Muscle layer of duodenum (tissue), 2 donors: ENCODE measurements at regions not wholly inside any gene's neighbourhood (a gene's known extent, or its start where the extent isn't known, plus 50 kb on each side); places are given as distances from the start of the nearest gene placed in this dataset.
A peak's percentile ranks its signal among the peaks of the same experiment; 100 is the strongest.

Experiments
- H3K27ac ChIP-seq: one replicate; pipeline ENCODE4 v1.7.0; 2013; ENCODE audit warnings: mild to moderate bottlenecking, low read length
- H3K27me3 ChIP-seq: one replicate; pipeline ENCODE4 v1.7.0; 2013; ENCODE audit warnings: low read depth, mild to moderate bottlenecking, control low read depth, low read length
- H3K36me3 ChIP-seq, 2 donors: one replicate each; pipeline ENCODE4 v1.7.0; 2013; ENCODE audit warnings: low read length in 2 of 2, control low read depth in 1 of 2, mild to moderate bottlenecking in 1 of 2; ENCODE audit not compliant: insufficient read depth in 2 of 2, control insufficient read depth in 1 of 2
- H3K4me1 ChIP-seq, 2 donors: one replicate each; pipeline ENCODE4 v1.7.0; 2013; ENCODE audit warnings: low read length in 2 of 2, mild to moderate bottlenecking in 2 of 2, control low read depth in 1 of 2, moderate library complexity in 1 of 2; ENCODE audit not compliant: insufficient read depth in 2 of 2, control insufficient read depth in 1 of 2
- H3K4me3 ChIP-seq, 2 donors: one replicate each; pipeline ENCODE4 v1.7.0; 2013; ENCODE audit warnings: low read length in 2 of 2, low read depth in 1 of 2, mild to moderate bottlenecking in 1 of 2
- H3K9me3 ChIP-seq, 2 donors: one replicate each; pipeline ENCODE4 v1.7.0; 2013; ENCODE audit warnings: low read length in 2 of 2, control low read depth in 1 of 2, mild to moderate bottlenecking in 1 of 2; ENCODE audit not compliant: control insufficient read depth in 1 of 2
- donor health status: healthy.

GRCh38 chr5:56594792-56595191 is 220.6 kb upstream of the MAP3K1 start:
- no peaks in the 10 kb centered on the region for H3K27me3 ChIP-seq
- H3K9me3 ChIP-seq = no peaks in the 10 kb centered on the region
- no peak overlapping the region for H3K4me3 ChIP-seq
- no peaks in the 10 kb centered on the region for H3K36me3 ChIP-seq
- no peaks in the 10 kb centered on the region for H3K4me1 ChIP-seq
- no peak overlapping the region for H3K27ac ChIP-seq

GRCh38 chr5:56591081-56591480 is 224.3 kb upstream of the MAP3K1 start:
- Histone ChIP-seq H3K27me3 (no peaks in the 10 kb centered on the region), H3K4me1 (peaks cover 0 to 5% of the 10 kb centered on the region in 2 donors), H3K36me3 (no peaks in the 10 kb centered on the region), H3K4me3 (no peak overlapping the region), H3K27ac (no peak overlapping the region), H3K9me3 (no peaks in the 10 kb centered on the region)

GRCh38 chr5:56589481-56589860 is 225.9 kb upstream of the MAP3K1 start:
- Histone ChIP-seq H3K4me3 (no peak overlapping the region), H3K36me3 (no peaks in the 10 kb centered on the region), H3K27me3 (no peaks in the 10 kb centered on the region), H3K9me3 (no peaks in the 10 kb centered on the region), H3K27ac (no peak overlapping the region), H3K4me1 (peaks cover 0 to 14% of the 10 kb centered on the region in 2 donors)

GRCh38 chr5:56588636-56589480 is 226.5 kb upstream of the MAP3K1 start:
- H3K27ac ChIP-seq = no peak overlapping the region
- H3K4me1 ChIP-seq = peaks cover 0 to 14% of the 10 kb centered on the region in 2 donors
- no peaks in the 10 kb centered on the region for H3K27me3 ChIP-seq

GRCh38 chr5:56588131-56588487 is 227.2 kb upstream of the MAP3K1 start:
- Histone ChIP-seq H3K27me3 (no peaks in the 10 kb centered on the region), H3K9me3 (no peaks in the 10 kb centered on the region), H3K4me1 (peaks cover 0 to 14% of the 10 kb centered on the region in 2 donors), H3K27ac (no peak overlapping the region), H3K4me3 (no peak overlapping the region), H3K36me3 (no peaks in the 10 kb centered on the region)

More at GRCh38 chr5:56588636-56589480, 226.5 kb upstream of the MAP3K1 start:
- no peaks in the 10 kb centered on the region for H3K36me3 ChIP-seq
- H3K4me3 ChIP-seq = no peak overlapping the region
- no peaks in the 10 kb centered on the region for H3K9me3 ChIP-seq

GRCh38 chr5:56587381-56588130 is 227.8 kb upstream of the MAP3K1 start:
- Histone ChIP-seq H3K27ac (no peak overlapping the region), H3K4me3 (no peak overlapping the region), H3K4me1 (peaks cover 0 to 14% of the 10 kb centered on the region in 2 donors), H3K9me3 (no peaks in the 10 kb centered on the region), H3K27me3 (no peaks in the 10 kb centered on the region), H3K36me3 (no peaks in the 10 kb centered on the region)

- Histone ChIP-seq H3K4me1 (peaks cover 0 to 14% of the 10 kb centered on the region in 2 donors), H3K4me3 (peak overlapping the region; percentile 29 to 38), H3K36me3 (no peaks in the 10 kb centered on the region), H3K27me3 (no peaks in the 10 kb centered on the region), H3K27ac (no peak overlapping the region), H3K9me3 (no peaks in the 10 kb centered on the region)
These were observed 229.2 kb upstream of the MAP3K1 start for GRCh38 chr5:56585999-56586691.

- no peaks in the 10 kb centered on the region for H3K36me3 ChIP-seq
- H3K27me3 ChIP-seq = no peaks in the 10 kb centered on the region
- H3K4me1 ChIP-seq = peaks cover 0 to 14% of the 10 kb centered on the region in 2 donors
- no peaks in the 10 kb centered on the region for H3K9me3 ChIP-seq
- peak overlapping the region; percentile 29 to 38 for H3K4me3 ChIP-seq
- H3K27ac ChIP-seq = no peak overlapping the region
These were observed 229.9 kb upstream of the MAP3K1 start for GRCh38 chr5:56585461-56585860.

GRCh38 chr5:56581426-56581825 is 233.9 kb upstream of the MAP3K1 start:
- H3K36me3 ChIP-seq = no peaks in the 10 kb centered on the region
- peaks cover 0 to 9% of the 10 kb centered on the region in 2 donors for H3K4me1 ChIP-seq
- no peaks in the 10 kb centered on the region for H3K27me3 ChIP-seq
- no peak overlapping the region for H3K4me3 ChIP-seq
- H3K9me3 ChIP-seq = no peaks in the 10 kb centered on the region
- H3K27ac ChIP-seq = no peak overlapping the region

- no peak overlapping the region for H3K27ac ChIP-seq
- peaks cover 0 to 7% of the 10 kb centered on the region in 2 donors for H3K4me1 ChIP-seq
- no peaks in the 10 kb centered on the region for H3K27me3 ChIP-seq
- no peaks in the 10 kb centered on the region for H3K36me3 ChIP-seq
- no peak overlapping the region for H3K4me3 ChIP-seq
- H3K9me3 ChIP-seq = no peaks in the 10 kb centered on the region
These were observed 234.5 kb upstream of the MAP3K1 start for GRCh38 chr5:56580864-56581263.

- no peaks in the 10 kb centered on the region for H3K27me3 ChIP-seq
- H3K4me3 ChIP-seq = no peak overlapping the region
- peaks cover 4% of the 10 kb centered on the region in 2 donors for H3K9me3 ChIP-seq
- no peaks in the 10 kb centered on the region for H3K4me1 ChIP-seq
- no peak overlapping the region for H3K27ac ChIP-seq
- no peaks in the 10 kb centered on the region for H3K36me3 ChIP-seq
These were observed 239.5 kb upstream of the MAP3K1 start for GRCh38 chr5:56575821-56576220.
